HEK293 (cell line): ENCODE measurements at regions not wholly inside any gene's neighbourhood (a gene's known extent, or its start where the extent isn't known, plus 50 kb on each side); places are given as distances from the start of the nearest gene placed in this dataset.

Experiments
- CTCF ChIP-seq: fragments of 450-650 bp; formaldehyde crosslinking; IDR thresholded peaks from 2 replicates; pipeline ENCODE4 v1.5.1; 2016; ENCODE audit warnings: missing biosample characterization, missing genetic modification characterization
- ZNF362 ChIP-seq: fragments of 450-650 bp; formaldehyde crosslinking; IDR thresholded peaks from 2 replicates; pipeline ENCODE4 v1.5.1; 2016; ENCODE audit warnings: missing biosample characterization, missing genetic modification characterization
- ZNF704 ChIP-seq: fragments of 450-650 bp; formaldehyde crosslinking; IDR thresholded peaks from 2 replicates; pipeline ENCODE4 v1.5.1; 2016; ENCODE audit warnings: missing biosample characterization, missing genetic modification characterization

- TF ChIP-seq CTCF (tag by site-specific recombination), result no peak
- TF ChIP-seq ZNF704 (tag by site-specific recombination), result no peak
- TF ChIP-seq ZNF362 (tag by site-specific recombination), result no peak
These were observed 379.2 kb upstream of the ZMIZ1 start for GRCh38 chr10:78689584-78689935.
